Osteocyte (in vitro differentiated cells): ENCODE measurements at regions not wholly inside any gene's neighbourhood (a gene's known extent, or its start where the extent isn't known, plus 50 kb on each side); places are given as distances from the start of the nearest gene placed in this dataset.

Experiments used
- DNase-seq: peaks from one replicate; pipeline ENCODE4 v3.0.0; 2021; ENCODE audit warnings: mixed read lengths; ENCODE audit not compliant: unreplicated experiment; ENCODE audit errors: extremely low spot score
- H3K27ac Mint-ChIP-seq: one replicate; pipeline ENCODE4 v1.8.0; 2021; ENCODE audit warnings: mild to moderate bottlenecking, mixed read lengths; ENCODE audit not compliant: unreplicated experiment
- H3K27me3 Mint-ChIP-seq: one replicate; pipeline ENCODE4 v1.8.0; 2021; ENCODE audit warnings: mixed read lengths; ENCODE audit not compliant: unreplicated experiment
- H3K36me3 Mint-ChIP-seq: one replicate; pipeline ENCODE4 v1.8.0; 2021; ENCODE audit warnings: mixed read lengths; ENCODE audit not compliant: unreplicated experiment
- H3K4me1 Mint-ChIP-seq: one replicate; pipeline ENCODE4 v1.8.0; 2021; ENCODE audit warnings: mixed read lengths; ENCODE audit not compliant: unreplicated experiment
- H3K4me3 Mint-ChIP-seq: one replicate; pipeline ENCODE4 v1.8.0; 2021; ENCODE audit warnings: mild to moderate bottlenecking, moderate library complexity, mixed read lengths; ENCODE audit not compliant: unreplicated experiment
- H3K9me3 Mint-ChIP-seq: one replicate; pipeline ENCODE4 v1.8.0; 2021; ENCODE audit warnings: mixed read lengths; ENCODE audit not compliant: unreplicated experiment
- CTCF ChIP-seq: fragments of 200-600 bp; sonication (generic); IDR thresholded peaks from 2 replicates; pipeline ENCODE4 v1.5.0; 2021; ENCODE audit warnings: antibody characterized with exemption, mild to moderate bottlenecking, moderate library complexity

- Mint-ChIP-seq H3K4me1 (peaks cover 4% of the 10 kb centered on the region), H3K4me3 (no peak overlapping the region), H3K27me3 (no peaks in the 10 kb centered on the region), H3K9me3 (no peaks in the 10 kb centered on the region), H3K27ac (no peak overlapping the region), H3K36me3 (no peaks in the 10 kb centered on the region)
- DNase-seq = no peak
- no peak for TF ChIP-seq CTCF
Observed at GRCh38 chr5:100270023-100270771, 265.0 kb upstream of the FAM174A start.

- no peaks in the 10 kb centered on the region for H3K4me1 Mint-ChIP-seq
- TF ChIP-seq CTCF = no peak
- no peak overlapping the region for H3K27ac Mint-ChIP-seq
- H3K9me3 Mint-ChIP-seq = no peaks in the 10 kb centered on the region
- no peaks in the 10 kb centered on the region for H3K27me3 Mint-ChIP-seq
- no peak for DNase-seq
- no peak overlapping the region for H3K4me3 Mint-ChIP-seq
- H3K36me3 Mint-ChIP-seq = no peaks in the 10 kb centered on the region
Observed at GRCh38 chr5:100260968-100261367, 274.2 kb upstream of the FAM174A start.

- Mint-ChIP-seq H3K4me3 (no peak overlapping the region), H3K27me3 (no peaks in the 10 kb centered on the region), H3K4me1 (no peaks in the 10 kb centered on the region), H3K9me3 (no peaks in the 10 kb centered on the region), H3K36me3 (no peaks in the 10 kb centered on the region), H3K27ac (no peak overlapping the region)
- no peak for DNase-seq
- no peak for TF ChIP-seq CTCF
Observed at GRCh38 chr5:100252944-100253343, 282.2 kb upstream of the FAM174A start.

GRCh38 chr5:100252037-100252436, 283.1 kb upstream of the FAM174A start:
- Mint-ChIP-seq H3K27ac (no peak overlapping the region), H3K27me3 (no peaks in the 10 kb centered on the region), H3K36me3 (no peaks in the 10 kb centered on the region), H3K4me1 (no peaks in the 10 kb centered on the region), H3K4me3 (no peak overlapping the region), H3K9me3 (no peaks in the 10 kb centered on the region)
- no peak for DNase-seq
- no peak for TF ChIP-seq CTCF

GRCh38 chr5:100249884-100250269, 285.3 kb upstream of the FAM174A start:
- no peaks in the 10 kb centered on the region for H3K36me3 Mint-ChIP-seq
- no peaks in the 10 kb centered on the region for H3K9me3 Mint-ChIP-seq
- H3K4me1 Mint-ChIP-seq = no peaks in the 10 kb centered on the region
- no peak overlapping the region for H3K4me3 Mint-ChIP-seq
- TF ChIP-seq CTCF = no peak
- H3K27me3 Mint-ChIP-seq = no peaks in the 10 kb centered on the region
- DNase-seq = no peak
- no peak overlapping the region for H3K27ac Mint-ChIP-seq
